GM23338 (cell line): ENCODE measurements at regions not wholly inside any gene's neighbourhood (a gene's known extent, or its start where the extent isn't known, plus 50 kb on each side); places are given as distances from the start of the nearest gene placed in this dataset.
"Not testable (repeated sequence)": the region's sequence is repeated elsewhere in the genome, so short reads cannot be mapped to it uniquely, and the experiment has no call there.

Experiments
- ATAC-seq: fragments of 200-7000 bp; cut with Tn5 transposase; 3 replicates; pipeline ENCODE4 v1.9.1; 2020
- DNase-seq: peaks from one replicate; pipeline ENCODE4 v3.0.0-alpha.2; 2015; ENCODE audit warnings: low spot score
- H2AFZ ChIP-seq: fragments of 200-600 bp; sonication (generic); 2 replicates; pipeline ENCODE4 v1.8.0; 2016; ENCODE audit warnings: antibody characterized with exemption, mild to moderate bottlenecking, moderate library complexity
- H3F3A ChIP-seq: fragments of 200-600 bp; sonication (generic); replicated peaks from 2 replicates; pipeline ENCODE4 v1.8.0; 2017; ENCODE audit warnings: antibody characterized with exemption, mixed run types, low read depth
- H3K27ac ChIP-seq: fragments of 200-600 bp; sonication (generic); 2 replicates; pipeline ENCODE4 v1.6.1; 2016; ENCODE audit warnings: low read depth
- H3K27me3 ChIP-seq: fragments of 200-600 bp; sonication (generic); 2 replicates; pipeline ENCODE4 v1.8.0; 2016; ENCODE audit warnings: mild to moderate bottlenecking, mixed run types, moderate library complexity; ENCODE audit not compliant: insufficient read depth
- H3K36me3 ChIP-seq: fragments of 200-600 bp; sonication (generic); 2 replicates; pipeline ENCODE4 v1.8.0; 2016; ENCODE audit warnings: mild to moderate bottlenecking; ENCODE audit not compliant: insufficient read depth
- H3K4me1 ChIP-seq: fragments of 200-600 bp; sonication (generic); 2 replicates; pipeline ENCODE4 v1.8.0; 2016; ENCODE audit warnings: mild to moderate bottlenecking, moderate library complexity; ENCODE audit not compliant: insufficient read depth
- H3K4me2 ChIP-seq: fragments of 200-600 bp; sonication (generic); 2 replicates; pipeline ENCODE4 v1.7.1; 2017; ENCODE audit warnings: mixed run types
- H3K4me3 ChIP-seq: fragments of 200-600 bp; sonication (generic); 2 replicates; pipeline ENCODE4 v1.6.1; 2016; ENCODE audit warnings: mixed run types
- H3K79me2 ChIP-seq: fragments of 200-600 bp; sonication (generic); replicated peaks from 2 replicates; pipeline ENCODE4 v1.8.0; 2017; ENCODE audit warnings: mild to moderate bottlenecking; ENCODE audit not compliant: insufficient read depth
- H3K9me2 ChIP-seq: fragments of 200-600 bp; sonication (generic); 2 replicates; pipeline ENCODE4 v1.8.0; 2017; ENCODE audit not compliant: insufficient read depth
- H4K20me1 ChIP-seq: fragments of 200-600 bp; sonication (generic); replicated peaks from 2 replicates; pipeline ENCODE4 v1.8.0; 2017; ENCODE audit warnings: mild to moderate bottlenecking; ENCODE audit not compliant: insufficient read depth
- H3K27ac Mint-ChIP-seq: 2 replicates; pipeline ENCODE4 v1.8.0; 2020; ENCODE audit warnings: inconsistent platforms, mild to moderate bottlenecking, moderate library complexity, mixed read lengths
- H3K27me3 Mint-ChIP-seq: 3 replicates; pipeline ENCODE4 v1.8.0; 2022; ENCODE audit warnings: low read depth, mild to moderate bottlenecking, moderate library complexity, mixed read lengths, inconsistent platforms; ENCODE audit not compliant: insufficient read depth, poor library complexity
- H3K36me3 Mint-ChIP-seq: 3 replicates; pipeline ENCODE4 v1.8.0; 2021; ENCODE audit warnings: low read depth, mild to moderate bottlenecking, inconsistent platforms, moderate library complexity, mixed read lengths
- H3K4me1 Mint-ChIP-seq: 3 replicates; pipeline ENCODE4 v1.8.0; 2020; ENCODE audit warnings: mild to moderate bottlenecking, inconsistent platforms, mixed read lengths
- H3K4me3 Mint-ChIP-seq: 3 replicates; pipeline ENCODE4 v1.8.0; 2021; ENCODE audit warnings: moderate library complexity, mild to moderate bottlenecking, inconsistent platforms, mixed read lengths
- H3K9me3 Mint-ChIP-seq: 3 replicates; pipeline ENCODE4 v1.8.0; 2020; ENCODE audit warnings: moderate library complexity, mild to moderate bottlenecking, inconsistent platforms, mixed read lengths
- CREB1 ChIP-seq: fragments of 250-450 bp; sonication (Bioruptor Pico); IDR thresholded peaks from 2 replicates; pipeline ENCODE4 v1.5.0; 2020; ENCODE audit warnings: low read depth, mild to moderate bottlenecking, moderate library complexity
- CTCF ChIP-seq, 2 experiments: fragments of 200-600 bp in 1 of 2; sonication (generic) in 1 of 2; conservative IDR thresholded peaks; 2 replicates each; pipeline versions ENCODE4 v1.5.1 to v1.6.1; 2016 to 2017; ENCODE audit warnings: antibody characterized with exemption in 2 of 2, low read depth in 2 of 2, mild to moderate bottlenecking in 2 of 2, moderate library complexity in 1 of 2
- EZH2phosphoT487 ChIP-seq: fragments of 200-600 bp; sonication (generic); IDR thresholded peaks from one replicate; pipeline ENCODE4 v1.8.1; 2018; ENCODE audit warnings: antibody characterized with exemption; ENCODE audit not compliant: unreplicated experiment
- JUNB ChIP-seq: IDR thresholded peaks from one replicate; pipeline ENCODE4 v1.6.1; 2016; ENCODE audit warnings: antibody characterized with exemption; ENCODE audit not compliant: unreplicated experiment
- NANOG ChIP-seq: IDR thresholded peaks from 2 replicates; pipeline ENCODE4 v1.6.1; 2016; ENCODE audit warnings: antibody characterized with exemption, borderline replicate concordance
- POLR2AphosphoS5 ChIP-seq: IDR thresholded peaks from 2 replicates; pipeline ENCODE4 v1.6.1; 2016; ENCODE audit warnings: antibody characterized with exemption, low read depth
- REST ChIP-seq: IDR thresholded peaks from one replicate; pipeline ENCODE4 v1.6.1; 2018; ENCODE audit warnings: antibody characterized with exemption; ENCODE audit not compliant: unreplicated experiment
- STAT1 ChIP-seq: IDR thresholded peaks from one replicate; pipeline ENCODE4 v1.6.1; 2016; ENCODE audit warnings: antibody characterized with exemption; ENCODE audit not compliant: unreplicated experiment
- ZNF114 ChIP-seq: fragments of 250-450 bp; sonication (Bioruptor Pico); IDR thresholded peaks from 2 replicates; pipeline ENCODE4 v1.5.0; 2020; ENCODE audit warnings: mild to moderate bottlenecking, moderate library complexity
- TF ChIP-seq, protein P1 (sequence below): fragments of 250-450 bp; sonication (Bioruptor Pico); IDR thresholded peaks from 2 replicates; pipeline ENCODE4 v1.5.0; 2020; ENCODE audit warnings: mild to moderate bottlenecking, moderate library complexity
- TF ChIP-seq, protein P2 (sequence below): IDR thresholded peaks from 2 replicates; pipeline ENCODE4 v1.6.1; 2016; ENCODE audit warnings: antibody characterized with exemption

GRCh38 chr2:186182366-186182765 is 303.7 kb upstream of the ZC3H15 start:
- not testable (repeated sequence) for H3K27ac ChIP-seq, H3K79me2 ChIP-seq, DNase-seq, H3K27me3 ChIP-seq, H3K4me1 Mint-ChIP-seq, H3K36me3 Mint-ChIP-seq, ATAC-seq, H3K4me1 ChIP-seq, H3K27ac Mint-ChIP-seq, H3K36me3 ChIP-seq, H3K9me2 ChIP-seq, H3K4me3 Mint-ChIP-seq, H4K20me1 ChIP-seq, H3K4me2 ChIP-seq, H3F3A ChIP-seq, H3K27me3 Mint-ChIP-seq, H2AFZ ChIP-seq, H3K4me3 ChIP-seq
- H3K9me3 Mint-ChIP-seq, result peaks cover 13% of the 10 kb centered on the region

DNA sequence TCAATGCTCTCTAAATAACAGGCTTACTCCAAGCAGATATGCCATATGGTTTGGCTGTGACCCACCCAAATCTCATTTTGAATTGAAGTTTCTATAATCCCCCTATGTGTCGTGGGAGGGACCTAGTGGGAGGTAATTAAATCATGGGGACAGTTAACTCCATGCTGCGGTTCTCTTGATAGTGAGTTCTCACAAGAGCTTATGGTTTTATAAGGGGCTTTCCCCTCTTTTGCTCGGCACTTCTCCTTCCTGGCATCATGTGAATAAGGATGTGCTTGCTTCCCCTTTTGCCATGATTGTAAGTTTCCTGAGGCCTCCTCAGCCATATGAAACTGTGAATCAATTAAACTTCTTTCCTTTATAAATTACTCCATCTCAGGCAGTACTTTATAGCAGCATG is 302.7 kb upstream of the ZC3H15 start:
- no peak overlapping the region for H3K4me2 ChIP-seq
- H3K27me3 ChIP-seq, result no peaks in the 10 kb centered on the region
- H3K79me2 ChIP-seq, result no peaks in the 10 kb centered on the region
- H3K4me1 ChIP-seq, result no peaks in the 10 kb centered on the region
- H4K20me1 ChIP-seq, result no peaks in the 10 kb centered on the region
- Mint-ChIP-seq H3K9me3 (peaks cover 13% of the 10 kb centered on the region), H3K27me3 (no peaks in the 10 kb centered on the region), H3K36me3 (peaks cover 8% of the 10 kb centered on the region; the same call in 2 of the 3 replicates), H3K27ac (no peak overlapping the region), H3K4me1 (no peaks in the 10 kb centered on the region), H3K4me3 (no peak overlapping the region)
- H3F3A ChIP-seq, result no peaks in the 10 kb centered on the region
- H2AFZ ChIP-seq, result no peak overlapping the region
- no peaks in the 10 kb centered on the region for H3K36me3 ChIP-seq
- DNase-seq, result no peak
- no peak for ATAC-seq
- H3K9me2 ChIP-seq, result peaks cover 6% of the 10 kb centered on the region; the same call in 1 of the 2 replicates
- H3K27ac ChIP-seq, result no peak overlapping the region
- H3K4me3 ChIP-seq, result no peak overlapping the region
- TF ChIP-seq EZH2phosphoT487 (no peak), REST (no peak), CREB1 (CRISPR knock-in tag) (no peak), NANOG (no peak), POLR2AphosphoS5 (no peak), CTCF (conservative IDR thresholded peaks at IDR 0.05; ENCODE audit: low read depth in 2 of 2) (no peak), ZNF114 (CRISPR knock-in tag) (no peak), STAT1 (no peak), JUNB (no peak)
- TF ChIP-seq, protein P1, sequence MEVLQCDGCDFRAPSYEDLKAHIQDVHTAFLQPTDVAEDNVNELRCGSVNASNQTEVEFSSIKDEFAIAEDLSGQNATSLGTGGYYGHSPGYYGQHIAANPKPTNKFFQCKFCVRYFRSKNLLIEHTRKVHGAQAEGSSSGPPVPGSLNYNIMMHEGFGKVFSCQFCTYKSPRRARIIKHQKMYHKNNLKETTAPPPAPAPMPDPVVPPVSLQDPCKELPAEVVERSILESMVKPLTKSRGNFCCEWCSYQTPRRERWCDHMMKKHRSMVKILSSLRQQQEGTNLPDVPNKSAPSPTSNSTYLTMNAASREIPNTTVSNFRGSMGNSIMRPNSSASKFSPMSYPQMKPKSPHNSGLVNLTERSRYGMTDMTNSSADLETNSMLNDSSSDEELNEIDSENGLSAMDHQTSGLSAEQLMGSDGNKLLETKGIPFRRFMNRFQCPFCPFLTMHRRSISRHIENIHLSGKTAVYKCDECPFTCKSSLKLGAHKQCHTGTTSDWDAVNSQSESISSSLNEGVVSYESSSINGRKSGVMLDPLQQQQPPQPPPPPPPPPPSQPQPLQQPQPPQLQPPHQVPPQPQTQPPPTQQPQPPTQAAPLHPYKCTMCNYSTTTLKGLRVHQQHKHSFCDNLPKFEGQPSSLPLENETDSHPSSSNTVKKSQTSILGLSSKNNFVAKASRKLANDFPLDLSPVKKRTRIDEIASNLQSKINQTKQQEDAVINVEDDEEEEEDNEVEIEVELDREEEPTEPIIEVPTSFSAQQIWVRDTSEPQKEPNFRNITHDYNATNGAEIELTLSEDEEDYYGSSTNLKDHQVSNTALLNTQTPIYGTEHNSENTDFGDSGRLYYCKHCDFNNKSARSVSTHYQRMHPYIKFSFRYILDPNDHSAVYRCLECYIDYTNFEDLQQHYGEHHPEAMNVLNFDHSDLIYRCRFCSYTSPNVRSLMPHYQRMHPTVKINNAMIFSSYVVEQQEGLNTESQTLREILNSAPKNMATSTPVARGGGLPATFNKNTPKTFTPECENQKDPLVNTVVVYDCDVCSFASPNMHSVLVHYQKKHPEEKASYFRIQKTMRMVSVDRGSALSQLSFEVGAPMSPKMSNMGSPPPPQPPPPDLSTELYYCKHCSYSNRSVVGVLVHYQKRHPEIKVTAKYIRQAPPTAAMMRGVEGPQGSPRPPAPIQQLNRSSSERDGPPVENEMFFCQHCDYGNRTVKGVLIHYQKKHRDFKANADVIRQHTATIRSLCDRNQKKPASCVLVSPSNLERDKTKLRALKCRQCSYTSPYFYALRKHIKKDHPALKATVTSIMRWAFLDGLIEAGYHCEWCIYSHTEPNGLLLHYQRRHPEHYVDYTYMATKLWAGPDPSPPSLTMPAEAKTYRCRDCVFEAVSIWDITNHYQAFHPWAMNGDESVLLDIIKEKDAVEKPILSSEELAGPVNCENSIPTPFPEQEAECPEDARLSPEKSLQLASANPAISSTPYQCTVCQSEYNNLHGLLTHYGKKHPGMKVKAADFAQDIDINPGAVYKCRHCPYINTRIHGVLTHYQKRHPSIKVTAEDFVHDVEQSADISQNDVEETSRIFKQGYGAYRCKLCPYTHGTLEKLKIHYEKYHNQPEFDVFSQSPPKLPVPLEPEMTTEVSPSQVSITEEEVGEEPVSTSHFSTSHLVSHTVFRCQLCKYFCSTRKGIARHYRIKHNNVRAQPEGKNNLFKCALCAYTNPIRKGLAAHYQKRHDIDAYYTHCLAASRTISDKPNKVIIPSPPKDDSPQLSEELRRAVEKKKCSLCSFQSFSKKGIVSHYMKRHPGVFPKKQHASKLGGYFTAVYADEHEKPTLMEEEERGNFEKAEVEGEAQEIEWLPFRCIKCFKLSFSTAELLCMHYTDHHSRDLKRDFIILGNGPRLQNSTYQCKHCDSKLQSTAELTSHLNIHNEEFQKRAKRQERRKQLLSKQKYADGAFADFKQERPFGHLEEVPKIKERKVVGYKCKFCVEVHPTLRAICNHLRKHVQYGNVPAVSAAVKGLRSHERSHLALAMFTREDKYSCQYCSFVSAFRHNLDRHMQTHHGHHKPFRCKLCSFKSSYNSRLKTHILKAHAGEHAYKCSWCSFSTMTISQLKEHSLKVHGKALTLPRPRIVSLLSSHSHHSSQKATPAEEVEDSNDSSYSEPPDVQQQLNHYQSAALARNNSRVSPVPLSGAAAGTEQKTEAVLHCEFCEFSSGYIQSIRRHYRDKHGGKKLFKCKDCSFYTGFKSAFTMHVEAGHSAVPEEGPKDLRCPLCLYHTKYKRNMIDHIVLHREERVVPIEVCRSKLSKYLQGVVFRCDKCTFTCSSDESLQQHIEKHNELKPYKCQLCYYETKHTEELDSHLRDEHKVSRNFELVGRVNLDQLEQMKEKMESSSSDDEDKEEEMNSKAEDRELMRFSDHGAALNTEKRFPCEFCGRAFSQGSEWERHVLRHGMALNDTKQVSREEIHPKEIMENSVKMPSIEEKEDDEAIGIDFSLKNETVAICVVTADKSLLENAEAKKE (CRISPR knock-in tag), result no peak
- TF ChIP-seq, protein P2, sequence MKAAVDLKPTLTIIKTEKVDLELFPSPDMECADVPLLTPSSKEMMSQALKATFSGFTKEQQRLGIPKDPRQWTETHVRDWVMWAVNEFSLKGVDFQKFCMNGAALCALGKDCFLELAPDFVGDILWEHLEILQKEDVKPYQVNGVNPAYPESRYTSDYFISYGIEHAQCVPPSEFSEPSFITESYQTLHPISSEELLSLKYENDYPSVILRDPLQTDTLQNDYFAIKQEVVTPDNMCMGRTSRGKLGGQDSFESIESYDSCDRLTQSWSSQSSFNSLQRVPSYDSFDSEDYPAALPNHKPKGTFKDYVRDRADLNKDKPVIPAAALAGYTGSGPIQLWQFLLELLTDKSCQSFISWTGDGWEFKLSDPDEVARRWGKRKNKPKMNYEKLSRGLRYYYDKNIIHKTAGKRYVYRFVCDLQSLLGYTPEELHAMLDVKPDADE, result no peak
